ENCODE measurements at regions not wholly inside any gene's neighbourhood (a gene's known extent, or its start where the extent isn't known, plus 50 kb on each side); places are given as distances from the start of the nearest gene placed in this dataset.
"Not testable (repeated sequence)": the region's sequence is repeated elsewhere in the genome, so short reads cannot be mapped to it uniquely, and the experiment has no call there.

GRCh38 chr5:158234323-158235158 lies 375.6 kb upstream of the CLINT1 start:
- DNase-seq = no peak

- no peak for DNase-seq
These were observed 374.9 kb upstream of the CLINT1 start for GRCh38 chr5:158233735-158234322.

- not testable (repeated sequence) for DNase-seq
These were observed 368.4 kb upstream of the CLINT1 start for GRCh38 chr5:158227314-158227713.

GRCh38 chr5:158226496-158226895 lies 367.6 kb upstream of the CLINT1 start:
- DNase-seq = no peak

- peak in 1 of 2 donors; percentile 15 for DNase-seq
These were observed 365.3 kb upstream of the CLINT1 start for GRCh38 chr5:158224253-158224652.

GRCh38 chr5:158223054-158223600 lies 364.2 kb upstream of the CLINT1 start:
- DNase-seq = no peak

GRCh38 chr5:158212917-158213316 lies 354.0 kb upstream of the CLINT1 start:
- no peak for DNase-seq

GRCh38 chr5:158212237-158212636 lies 353.3 kb upstream of the CLINT1 start:
- no peak for DNase-seq

- DNase-seq = no peak
These were observed 350.4 kb upstream of the CLINT1 start for GRCh38 chr5:158209219-158209908.

- DNase-seq = no peak
These were observed 348.8 kb upstream of the CLINT1 start for GRCh38 chr5:158207733-158208132.

- DNase-seq = no peak
These were observed 347.0 kb upstream of the CLINT1 start for GRCh38 chr5:158205992-158206391.

GRCh38 chr5:158203261-158203660 lies 344.3 kb upstream of the CLINT1 start:
- DNase-seq = peak in 1 of 2 donors; percentile 11

- DNase-seq = no peak
These were observed 343.9 kb upstream of the CLINT1 start for GRCh38 chr5:158202801-158203200.

- DNase-seq = no peak
These were observed 341.7 kb upstream of the CLINT1 start for GRCh38 chr5:158200619-158201018.

- DNase-seq = no peak
These were observed 339.7 kb upstream of the CLINT1 start for GRCh38 chr5:158198636-158199035.

- DNase-seq = no peak
These were observed 336.7 kb upstream of the CLINT1 start for GRCh38 chr5:158195416-158196210.

GRCh38 chr5:158194561-158194976 lies 335.6 kb upstream of the CLINT1 start:
- DNase-seq = no peak

GRCh38 chr5:158193395-158193794 lies 334.4 kb upstream of the CLINT1 start:
- not testable (repeated sequence) for DNase-seq

- no peak for DNase-seq
These were observed 321.5 kb upstream of the CLINT1 start for GRCh38 chr5:158180407-158180806.

GRCh38 chr5:158179271-158179670 lies 320.3 kb upstream of the CLINT1 start:
- no peak for DNase-seq

- DNase-seq = no peak
These were observed 319.6 kb upstream of the CLINT1 start for GRCh38 chr5:158178535-158178934.

- DNase-seq = no peak
These were observed 318.2 kb upstream of the CLINT1 start for GRCh38 chr5:158177146-158177545.
